ENCODE measurements at regions not wholly inside any gene's neighbourhood (a gene's known extent, or its start where the extent isn't known, plus 50 kb on each side); places are given as distances from the start of the nearest gene placed in this dataset.
"Not testable (repeated sequence)": the region's sequence is repeated elsewhere in the genome, so short reads cannot be mapped to it uniquely, and the experiment has no call there.

- DNase-seq: no peak
These were observed 89.7 kb upstream of the FAM20C start for GRCh38 chr7:102721-103120.

- DNase-seq: not testable (repeated sequence)
These were observed 88.4 kb upstream of the FAM20C start for GRCh38 chr7:103981-104380.

- no peak for DNase-seq
These were observed 87.4 kb upstream of the FAM20C start for GRCh38 chr7:105002-105401.

- DNase-seq: no peak
These were observed 86.0 kb upstream of the FAM20C start for GRCh38 chr7:106356-106755.

GRCh38 chr7:107233-107632, 85.1 kb upstream of the FAM20C start:
- DNase-seq: no peak

- DNase-seq: no peak
These were observed 84.5 kb upstream of the FAM20C start for GRCh38 chr7:107907-108306.

- no peak for DNase-seq
These were observed 83.3 kb upstream of the FAM20C start for GRCh38 chr7:109094-109493.

GRCh38 chr7:109898-110556, 82.3 kb upstream of the FAM20C start:
- no peak for DNase-seq

GRCh38 chr7:110557-111232, 81.7 kb upstream of the FAM20C start:
- no peak for DNase-seq

- no peak for DNase-seq
These were observed 80.8 kb upstream of the FAM20C start for GRCh38 chr7:111591-111990.

- DNase-seq: no peak
These were observed 79.5 kb upstream of the FAM20C start for GRCh38 chr7:112881-113280.

- DNase-seq: no peak
These were observed 77.0 kb upstream of the FAM20C start for GRCh38 chr7:115274-115911.

GRCh38 chr7:116188-116981, 76.0 kb upstream of the FAM20C start:
- no peak for DNase-seq

- no peak for DNase-seq
These were observed 74.3 kb upstream of the FAM20C start for GRCh38 chr7:117836-118614.

- no peak for DNase-seq
These were observed 73.6 kb upstream of the FAM20C start for GRCh38 chr7:118615-119391.

- no peak for DNase-seq
These were observed 72.8 kb upstream of the FAM20C start for GRCh38 chr7:119392-120163.

GRCh38 chr7:120164-120991, 72.0 kb upstream of the FAM20C start:
- no peak for DNase-seq

GRCh38 chr7:121002-121785, 71.2 kb upstream of the FAM20C start:
- no peak for DNase-seq

- no peak for DNase-seq
These were observed 69.1 kb upstream of the FAM20C start for GRCh38 chr7:123237-123636.
